ENCODE measurements at regions not wholly inside any gene's neighbourhood (a gene's known extent, or its start where the extent isn't known, plus 50 kb on each side); places are given as distances from the start of the nearest gene placed in this dataset.

DNA sequence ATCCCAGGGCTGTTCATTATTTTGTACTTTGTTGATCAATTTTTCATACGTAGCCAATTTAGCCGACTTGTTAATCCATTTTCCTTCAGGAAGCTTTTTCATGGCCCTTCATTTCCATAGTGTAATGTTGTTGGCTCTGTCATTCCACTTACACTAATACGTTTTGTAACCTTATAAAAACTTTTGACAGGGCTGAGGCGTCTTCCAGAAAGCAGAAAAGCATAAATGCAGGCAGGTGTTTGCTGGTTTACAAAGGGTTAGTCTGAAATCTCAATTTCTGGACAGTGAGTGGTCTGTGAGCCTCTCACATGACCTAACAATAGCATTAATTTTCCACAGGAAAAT, 444.0 kb downstream of the OTOL1 start:
- no peak for TF ChIP-seq CTCF (conservative IDR thresholded peaks at IDR 0.05; ENCODE audit: low read depth, low read length)
- no peak for TF ChIP-seq EZH2 (IDR thresholded peaks at IDR 0.05; ENCODE audit: borderline replicate concordance, low read depth, low read length, poor library complexity, severe bottlenecking)

All from A673 (cell line).